ENCODE measurements at regions not wholly inside any gene's neighbourhood (a gene's known extent, or its start where the extent isn't known, plus 50 kb on each side); places are given as distances from the start of the nearest gene placed in this dataset.
"Not testable (repeated sequence)": the region's sequence is repeated elsewhere in the genome, so short reads cannot be mapped to it uniquely, and the experiment has no call there.

DNA sequence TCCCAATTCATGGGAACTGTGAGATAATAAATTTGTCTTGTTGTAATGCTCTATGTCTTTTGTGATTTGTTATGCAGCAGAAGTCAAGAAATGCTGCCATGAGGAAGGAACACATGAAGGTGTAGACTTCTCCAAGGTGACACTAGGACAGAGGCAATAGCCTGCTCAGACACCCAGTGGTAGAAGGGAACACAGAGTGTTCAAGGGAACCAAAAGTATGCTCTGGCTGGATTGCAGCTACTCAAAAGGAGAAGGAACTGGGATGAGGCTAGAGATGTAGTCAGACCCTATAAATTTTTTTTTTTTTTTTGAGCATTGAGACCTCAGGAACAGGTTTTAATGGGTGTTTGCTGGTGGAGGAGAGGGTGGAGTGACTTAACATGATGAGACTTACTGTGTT, 232.5 kb downstream of the PARP8 start:
- Histone ChIP-seq H3K27ac (ENCODE audit: low read depth in 1 of 3, low read length in 2 of 3) (no peak overlapping the region), H3K36me3 (ENCODE audit: control insufficient read depth in 3 of 3, insufficient read depth in 2 of 3, low read depth in 1 of 3, low read length in 3 of 3) (no peaks in the 10 kb centered on the region), H3K4me3 (ENCODE audit: low read depth in 1 of 3, low read length in 3 of 3) (no peak overlapping the region), H3K4me1 (ENCODE audit: control insufficient read depth in 3 of 3, insufficient read depth in 2 of 3, low read depth in 1 of 3, low read length in 2 of 3) (no peaks in the 10 kb centered on the region), H3K9me3 (ENCODE audit: control insufficient read depth in 2 of 2, insufficient read depth in 1 of 2, low read depth in 1 of 2, low read length in 1 of 2) (no peaks in the 10 kb centered on the region), H3K27me3 (ENCODE audit: control insufficient read depth in 3 of 3, insufficient read depth in 3 of 3, low read length in 3 of 3) (no peaks in the 10 kb centered on the region)
- DNase-seq (no peak), FAIRE-seq (no peak)

DNA sequence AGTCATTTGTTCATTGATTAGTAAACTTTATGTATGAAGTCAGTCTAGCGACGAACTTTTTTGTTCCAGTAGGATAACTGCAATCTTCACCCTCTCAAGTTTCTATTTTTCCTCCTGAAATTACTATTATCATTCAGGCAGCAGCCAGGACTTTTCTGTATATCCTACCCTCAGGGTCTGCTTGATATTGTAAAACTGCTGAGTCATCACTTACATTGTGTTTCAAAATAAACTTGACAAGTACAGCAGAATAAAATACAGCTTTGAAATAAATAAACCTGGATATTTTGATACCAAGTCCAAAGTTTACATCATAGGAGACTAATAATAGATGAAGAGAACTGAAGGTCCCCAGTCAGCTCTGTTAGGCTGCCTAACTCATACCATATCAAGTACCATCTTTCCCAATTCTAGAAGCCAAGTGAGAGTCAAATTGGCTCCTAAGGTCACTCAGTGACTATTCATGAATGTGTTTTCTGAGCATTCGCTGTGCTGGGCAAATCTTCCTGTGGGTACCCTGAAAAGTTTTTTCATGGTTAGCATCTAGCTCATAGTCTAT, 234.6 kb downstream of the PARP8 start:
- Histone ChIP-seq H3K4me3 (ENCODE audit: low read depth in 1 of 3, low read length in 3 of 3) (no peak overlapping the region), H3K27me3 (ENCODE audit: control insufficient read depth in 3 of 3, insufficient read depth in 3 of 3, low read length in 3 of 3) (no peaks in the 10 kb centered on the region), H3K36me3 (ENCODE audit: control insufficient read depth in 3 of 3, insufficient read depth in 2 of 3, low read depth in 1 of 3, low read length in 3 of 3) (no peaks in the 10 kb centered on the region), H3K9me3 (ENCODE audit: control insufficient read depth in 2 of 2, insufficient read depth in 1 of 2, low read depth in 1 of 2, low read length in 1 of 2) (no peaks in the 10 kb centered on the region), H3K4me1 (ENCODE audit: control insufficient read depth in 3 of 3, insufficient read depth in 2 of 3, low read depth in 1 of 3, low read length in 2 of 3) (no peaks in the 10 kb centered on the region), H3K27ac (ENCODE audit: low read depth in 1 of 3, low read length in 2 of 3) (no peak overlapping the region)
- DNase-seq (no peak), FAIRE-seq (no peak)
- WGBS, 3 donors, result 85 to 91% (median 88%) methylated on average over 3 of the region's 3 CpGs

DNA sequence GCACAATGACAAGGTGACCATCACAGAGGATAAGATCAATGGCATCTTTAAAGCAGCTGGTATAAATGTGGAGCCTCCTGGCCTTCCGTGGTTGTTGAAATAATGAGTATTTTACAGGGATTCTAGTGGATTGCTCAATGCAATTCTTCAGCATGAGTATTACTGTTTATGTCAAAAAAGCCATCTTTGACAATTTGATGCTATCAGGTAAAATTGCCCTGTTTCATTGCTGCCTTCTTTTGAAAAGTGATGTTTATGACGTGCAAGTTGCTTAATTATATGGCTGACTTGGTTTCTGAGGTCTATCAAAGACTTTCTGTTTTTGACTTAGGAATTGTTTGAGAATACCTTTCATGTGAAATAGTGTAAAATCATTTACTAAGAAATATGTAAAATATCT, 237.2 kb downstream of the PARP8 start:
- DNase-seq (no peak), FAIRE-seq (no peak)
- WGBS, 3 donors, result 74 to 86% (median 82%) methylated on average over 2 of the region's 2 CpGs
- no peak overlapping the region for H3K4me3 ChIP-seq (ENCODE audit: low read depth in 1 of 3, low read length in 3 of 3)
- no peak overlapping the region for H3K27ac ChIP-seq (ENCODE audit: low read depth in 1 of 3, low read length in 2 of 3)
- no peaks in the 10 kb centered on the region for H3K9me3 ChIP-seq (ENCODE audit: control insufficient read depth in 2 of 2, insufficient read depth in 1 of 2, low read depth in 1 of 2, low read length in 1 of 2)
- H3K27me3 ChIP-seq (ENCODE audit: control insufficient read depth in 3 of 3, insufficient read depth in 3 of 3, low read length in 3 of 3), result no peaks in the 10 kb centered on the region
- no peaks in the 10 kb centered on the region for H3K4me1 ChIP-seq (ENCODE audit: control insufficient read depth in 3 of 3, insufficient read depth in 2 of 3, low read depth in 1 of 3, low read length in 2 of 3)
- no peaks in the 10 kb centered on the region for H3K36me3 ChIP-seq (ENCODE audit: control insufficient read depth in 3 of 3, insufficient read depth in 2 of 3, low read depth in 1 of 3, low read length in 3 of 3)

DNA sequence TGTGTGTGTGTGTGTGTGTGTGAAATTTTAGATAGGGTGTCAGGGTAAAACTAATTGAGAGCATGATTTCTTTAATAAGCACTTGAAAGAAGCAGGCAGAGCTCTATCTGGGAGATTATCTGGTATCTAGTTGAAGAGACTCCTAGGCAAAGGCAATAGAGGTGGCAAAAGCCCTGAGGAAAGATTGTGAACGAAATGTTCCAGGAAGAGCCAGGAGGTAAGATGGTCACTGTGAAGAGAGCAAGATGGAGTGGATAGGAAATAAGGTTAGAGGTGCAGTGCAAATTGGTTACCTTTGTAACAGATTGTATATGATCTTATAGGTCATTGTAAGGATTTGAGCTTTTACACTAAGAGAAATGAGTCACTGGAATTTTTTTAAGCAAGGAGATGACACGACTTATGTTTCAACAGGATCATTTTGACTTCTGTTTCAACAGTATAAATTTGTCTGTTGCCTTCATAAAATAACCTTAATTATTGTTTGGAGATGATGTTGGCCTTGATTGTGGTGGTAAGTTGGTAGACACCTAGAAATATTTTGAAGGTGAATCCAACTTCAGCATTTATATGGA, 239.6 kb downstream of the PARP8 start:
- H3K27me3 ChIP-seq (ENCODE audit: control insufficient read depth in 3 of 3, insufficient read depth in 3 of 3, low read length in 3 of 3), result no peaks in the 10 kb centered on the region
- FAIRE-seq, result no peak
- WGBS, 3 donors, result 57 to 72% (median 71%) methylated on average over 2 of the region's 2 CpGs
- no peak overlapping the region for H3K27ac ChIP-seq (ENCODE audit: low read depth in 1 of 3, low read length in 2 of 3)
- H3K4me3 ChIP-seq (ENCODE audit: low read depth in 1 of 3, low read length in 3 of 3), result no peak overlapping the region
- H3K4me1 ChIP-seq (ENCODE audit: control insufficient read depth in 3 of 3, insufficient read depth in 2 of 3, low read depth in 1 of 3, low read length in 2 of 3), result no peaks in the 10 kb centered on the region
- no peak for DNase-seq
- no peaks in the 10 kb centered on the region for H3K36me3 ChIP-seq (ENCODE audit: control insufficient read depth in 3 of 3, insufficient read depth in 2 of 3, low read depth in 1 of 3, low read length in 3 of 3)
- no peaks in the 10 kb centered on the region for H3K9me3 ChIP-seq (ENCODE audit: control insufficient read depth in 2 of 2, insufficient read depth in 1 of 2, low read depth in 1 of 2, low read length in 1 of 2)

DNA sequence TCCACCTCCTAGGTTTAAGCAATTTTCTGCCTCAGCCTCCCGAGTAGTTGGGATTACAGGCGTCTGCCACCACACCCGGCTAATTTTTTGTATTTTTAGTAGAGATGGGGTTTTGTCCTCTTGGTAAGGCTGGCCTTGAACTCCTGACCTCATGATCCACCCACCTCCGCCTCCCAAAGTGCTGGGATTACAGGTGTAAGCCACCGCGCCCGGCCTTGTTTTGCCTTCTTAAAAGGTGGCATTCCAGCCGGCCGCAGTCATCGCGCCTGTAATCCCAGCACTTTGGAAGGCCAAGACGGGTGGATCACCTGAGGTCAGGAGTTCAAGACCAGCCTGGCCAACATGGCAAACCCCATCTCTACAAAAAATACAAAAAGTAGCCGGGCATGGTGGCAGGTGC, 253.7 kb downstream of the PARP8 start:
- H3K4me1 ChIP-seq (ENCODE audit: control insufficient read depth in 3 of 3, insufficient read depth in 2 of 3, low read depth in 1 of 3, low read length in 2 of 3); FAIRE-seq; H3K9me3 ChIP-seq (ENCODE audit: control insufficient read depth in 2 of 2, insufficient read depth in 1 of 2, low read depth in 1 of 2, low read length in 1 of 2); H3K27me3 ChIP-seq (ENCODE audit: control insufficient read depth in 3 of 3, insufficient read depth in 3 of 3, low read length in 3 of 3); DNase-seq; H3K27ac ChIP-seq (ENCODE audit: low read depth in 1 of 3, low read length in 2 of 3); H3K36me3 ChIP-seq (ENCODE audit: control insufficient read depth in 3 of 3, insufficient read depth in 2 of 3, low read depth in 1 of 3, low read length in 3 of 3); H3K4me3 ChIP-seq (ENCODE audit: low read depth in 1 of 3, low read length in 3 of 3): not testable (repeated sequence)
- 90 to 93% (median 90%) methylated on average over 13 of the region's 13 CpGs for WGBS, 3 donors

DNA sequence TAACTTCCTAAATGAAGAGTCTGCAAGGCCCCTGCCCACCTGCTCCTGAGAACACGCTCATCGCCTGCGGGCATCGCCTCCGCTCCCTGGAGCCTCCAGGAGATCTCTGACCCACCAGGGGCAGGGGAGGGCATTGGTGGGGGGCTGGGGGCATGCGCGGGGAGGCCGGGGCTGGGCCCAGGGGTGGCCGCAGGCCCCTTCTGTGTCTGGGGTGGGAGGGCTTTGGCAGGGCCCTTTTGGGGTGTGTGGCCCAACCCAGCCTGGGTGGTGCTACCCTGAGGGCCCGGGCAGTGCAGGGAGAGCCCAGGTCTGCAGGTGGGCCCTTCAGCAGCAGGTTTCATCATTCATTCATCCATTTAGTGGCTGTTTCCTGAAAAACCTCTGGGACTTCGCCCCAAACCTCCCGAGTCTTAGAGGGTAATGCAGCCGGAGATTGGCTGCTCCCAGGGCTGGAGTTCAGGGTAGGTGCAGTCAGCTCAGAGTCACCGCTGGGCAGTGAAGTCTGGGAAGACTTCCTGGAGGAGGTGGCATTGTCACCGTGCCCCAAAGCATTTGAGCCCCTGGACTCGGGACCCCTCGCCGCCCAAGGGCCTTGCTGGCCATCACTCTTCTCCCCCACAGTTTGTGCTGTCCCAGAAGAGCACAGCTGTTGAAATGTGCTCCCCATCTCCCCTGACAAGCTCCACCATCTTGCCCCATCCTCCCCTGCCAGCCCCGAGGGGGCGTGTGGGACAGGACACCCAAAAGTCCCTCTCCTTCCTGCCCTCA, 255.1 kb downstream of the PARP8 start:
- no peak for FAIRE-seq
- 94 to 96% (median 95%) methylated on average over 20 of the region's 20 CpGs for WGBS, 3 donors
- no peak for DNase-seq
- H3K36me3 ChIP-seq (ENCODE audit: control insufficient read depth in 3 of 3, insufficient read depth in 2 of 3, low read depth in 1 of 3, low read length in 3 of 3), result no peaks in the 10 kb centered on the region
- no peaks in the 10 kb centered on the region for H3K4me1 ChIP-seq (ENCODE audit: control insufficient read depth in 3 of 3, insufficient read depth in 2 of 3, low read depth in 1 of 3, low read length in 2 of 3)
- H3K27me3 ChIP-seq (ENCODE audit: control insufficient read depth in 3 of 3, insufficient read depth in 3 of 3, low read length in 3 of 3), result peaks cover 0 to 3% (median 0%) of the 10 kb centered on the region in 3 donors
- no peak overlapping the region for H3K27ac ChIP-seq (ENCODE audit: low read depth in 1 of 3, low read length in 2 of 3)
- H3K4me3 ChIP-seq (ENCODE audit: low read depth in 1 of 3, low read length in 3 of 3), result no peak overlapping the region
- H3K9me3 ChIP-seq (ENCODE audit: control insufficient read depth in 2 of 2, insufficient read depth in 1 of 2, low read depth in 1 of 2, low read length in 1 of 2), result no peaks in the 10 kb centered on the region

DNA sequence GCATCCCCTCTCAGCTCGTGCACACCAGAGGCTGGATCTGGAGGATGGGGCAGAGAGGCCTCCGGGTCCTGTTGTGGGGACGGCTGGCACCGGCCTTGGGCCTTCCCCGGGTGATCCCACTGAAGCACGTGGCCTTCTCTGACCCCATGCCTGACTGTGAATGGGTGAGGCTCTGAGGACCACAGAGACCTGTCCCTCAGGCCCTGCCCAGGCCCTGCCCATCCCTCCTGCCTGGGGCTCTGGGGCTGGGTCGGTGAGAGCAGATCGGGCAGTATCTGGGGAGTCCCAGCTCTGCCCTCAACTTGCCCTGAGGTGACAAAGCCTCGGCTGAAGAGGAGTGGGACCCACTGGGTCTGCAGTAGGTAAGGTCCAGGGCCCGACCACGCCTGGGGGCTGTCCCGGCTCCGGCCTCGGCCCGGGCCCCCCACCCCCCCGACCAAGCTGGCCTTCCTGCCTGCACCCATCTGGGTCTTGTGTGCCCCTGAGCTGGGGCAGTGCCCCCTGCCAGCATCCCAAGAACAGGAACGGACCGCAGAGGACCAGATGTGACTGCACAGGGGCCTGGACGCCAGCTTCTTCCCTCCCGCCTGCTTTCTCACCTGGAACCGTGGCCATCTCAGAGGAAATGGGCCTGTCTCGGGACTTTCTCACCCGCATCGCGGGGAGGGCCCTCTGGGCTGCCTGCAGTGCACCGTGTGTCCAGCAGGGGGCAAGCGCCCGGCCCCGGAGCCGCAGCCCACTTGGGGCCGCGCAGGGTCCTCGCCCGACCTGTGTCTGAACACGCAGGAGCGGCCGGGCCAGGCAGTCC, 255.9 kb downstream of the PARP8 start:
- not testable (repeated sequence) for FAIRE-seq; H3K27me3 ChIP-seq (ENCODE audit: control insufficient read depth in 3 of 3, insufficient read depth in 3 of 3, low read length in 3 of 3); H3K4me1 ChIP-seq (ENCODE audit: control insufficient read depth in 3 of 3, insufficient read depth in 2 of 3, low read depth in 1 of 3, low read length in 2 of 3); H3K9me3 ChIP-seq (ENCODE audit: control insufficient read depth in 2 of 2, insufficient read depth in 1 of 2, low read depth in 1 of 2, low read length in 1 of 2); DNase-seq; H3K27ac ChIP-seq (ENCODE audit: low read depth in 1 of 3, low read length in 2 of 3); H3K4me3 ChIP-seq (ENCODE audit: low read depth in 1 of 3, low read length in 3 of 3); H3K36me3 ChIP-seq (ENCODE audit: control insufficient read depth in 3 of 3, insufficient read depth in 2 of 3, low read depth in 1 of 3, low read length in 3 of 3)
- 68 to 78% (median 77%) methylated on average over 34 to 37 of the region's 37 CpGs for WGBS, 3 donors

DNA sequence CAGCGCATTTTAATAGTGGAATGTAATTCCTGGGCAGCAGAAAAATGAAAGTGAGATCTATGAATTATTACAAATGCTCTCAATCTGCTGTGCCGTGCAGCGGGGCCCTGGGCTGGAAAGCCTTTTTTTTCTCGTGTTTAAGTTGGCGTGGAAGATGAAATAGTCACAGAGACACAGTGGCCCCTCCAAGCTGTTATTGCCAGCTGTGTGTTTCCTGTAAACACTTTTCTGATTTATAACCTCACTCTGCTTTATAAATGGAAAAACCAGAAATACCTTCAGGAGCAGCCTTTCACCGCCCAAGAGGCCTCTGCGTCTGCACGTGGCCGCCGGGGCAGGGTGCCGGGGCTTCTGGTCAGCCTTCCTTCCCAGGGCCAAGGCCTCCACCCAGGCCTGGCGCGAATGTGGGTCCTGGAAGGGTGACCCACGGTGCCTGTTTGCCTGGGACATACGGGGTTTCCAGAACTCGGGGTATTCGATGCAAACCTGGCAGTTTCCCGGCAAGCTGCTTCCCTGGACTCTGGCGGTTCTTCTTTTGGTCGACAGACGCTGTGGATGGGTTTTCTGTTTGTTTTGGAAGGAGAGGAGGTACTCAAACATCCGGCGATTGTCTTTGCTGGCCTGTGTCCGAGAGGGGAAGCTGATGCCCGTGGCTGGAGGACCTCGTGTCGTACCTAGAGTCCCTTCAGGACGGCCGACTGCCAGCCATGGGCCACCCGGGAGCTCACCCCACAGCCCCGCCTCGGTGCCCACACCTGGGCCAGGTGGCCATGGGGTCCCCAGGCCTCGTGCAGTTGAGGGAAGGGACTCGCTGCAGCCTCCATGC, 256.7 kb downstream of the PARP8 start:
- H3K4me1 ChIP-seq (ENCODE audit: control insufficient read depth in 3 of 3, insufficient read depth in 2 of 3, low read depth in 1 of 3, low read length in 2 of 3), result no peaks in the 10 kb centered on the region
- H3K9me3 ChIP-seq (ENCODE audit: control insufficient read depth in 2 of 2, insufficient read depth in 1 of 2, low read depth in 1 of 2, low read length in 1 of 2), result no peaks in the 10 kb centered on the region
- peaks cover 0 to 3% (median 0%) of the 10 kb centered on the region in 3 donors for H3K27me3 ChIP-seq (ENCODE audit: control insufficient read depth in 3 of 3, insufficient read depth in 3 of 3, low read length in 3 of 3)
- DNase-seq (no peak), FAIRE-seq (no peak)
- no peak overlapping the region for H3K27ac ChIP-seq (ENCODE audit: low read depth in 1 of 3, low read length in 2 of 3)
- H3K4me3 ChIP-seq (ENCODE audit: low read depth in 1 of 3, low read length in 3 of 3), result no peak overlapping the region
- WGBS, 3 donors, result 85 to 90% (median 86%) methylated on average over 34 of the region's 34 CpGs
- H3K36me3 ChIP-seq (ENCODE audit: control insufficient read depth in 3 of 3, insufficient read depth in 2 of 3, low read depth in 1 of 3, low read length in 3 of 3), result no peaks in the 10 kb centered on the region
